ENCODE measurements at regions not wholly inside any gene's neighbourhood (a gene's known extent, or its start where the extent isn't known, plus 50 kb on each side); places are given as distances from the start of the nearest gene placed in this dataset.
A peak's percentile ranks its signal among the peaks of the same experiment; 100 is the strongest.

GRCh38 chr2:134169788-134170187 lies 84.1 kb upstream of the MGAT5 start:
- Histone ChIP-seq H3K36me3 (ENCODE audit: control insufficient read depth, insufficient read depth, low read length) (no peaks in the 10 kb centered on the region), H3K27me3 (ENCODE audit: control insufficient read depth, insufficient read depth, low read length) (no peaks in the 10 kb centered on the region), H3K4me3 (ENCODE audit: low read depth, low read length) (no peak overlapping the region)
- FAIRE-seq (no peak), DNase-seq (ENCODE audit: low read depth) (peak; percentile 38)
- TF ChIP-seq CTCF (IDR thresholded peaks at IDR 0.05; ENCODE audit: insufficient read depth, low read length, severe bottlenecking), result no peak

DNA sequence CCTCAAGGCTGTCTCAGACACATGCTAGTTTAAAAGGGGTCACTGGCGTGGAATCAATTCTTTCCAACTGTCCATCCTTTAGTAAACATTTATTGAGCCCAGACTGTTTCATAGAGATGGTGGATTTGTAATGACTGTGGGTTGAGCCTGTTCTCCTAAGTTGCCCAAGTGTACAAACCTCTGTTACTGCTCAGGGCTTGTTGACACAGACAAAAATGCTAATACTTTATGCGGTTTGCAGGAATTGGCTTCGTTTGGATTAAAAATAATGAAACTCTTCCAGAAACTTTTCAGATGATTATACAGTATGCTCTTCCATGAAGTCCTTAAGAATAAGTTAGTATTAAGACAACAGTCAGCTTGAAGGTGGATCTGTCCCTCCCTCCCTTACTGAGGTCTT lies 83.6 kb upstream of the MGAT5 start:
- DNase-seq (ENCODE audit: low read depth), result no peak
- no peak for TF ChIP-seq CTCF (IDR thresholded peaks at IDR 0.05; ENCODE audit: insufficient read depth, low read length, severe bottlenecking)
- H3K4me3 ChIP-seq (ENCODE audit: low read depth, low read length), result no peak overlapping the region
- H3K27me3 ChIP-seq (ENCODE audit: control insufficient read depth, insufficient read depth, low read length), result no peaks in the 10 kb centered on the region
- no peak for FAIRE-seq
- no peaks in the 10 kb centered on the region for H3K36me3 ChIP-seq (ENCODE audit: control insufficient read depth, insufficient read depth, low read length)

- Histone ChIP-seq H3K27me3 (ENCODE audit: control insufficient read depth, insufficient read depth, low read length) (no peaks in the 10 kb centered on the region), H3K36me3 (ENCODE audit: control insufficient read depth, insufficient read depth, low read length) (no peaks in the 10 kb centered on the region), H3K4me3 (ENCODE audit: low read depth, low read length) (no peak overlapping the region)
- TF ChIP-seq CTCF (IDR thresholded peaks at IDR 0.05; ENCODE audit: insufficient read depth, low read length, severe bottlenecking), result no peak
- DNase-seq (ENCODE audit: low read depth) (no peak), FAIRE-seq (no peak)
These were observed 83.2 kb upstream of the MGAT5 start for GRCh38 chr2:134170700-134171099.

GRCh38 chr2:134173338-134174016 lies 80.4 kb upstream of the MGAT5 start:
- TF ChIP-seq CTCF (IDR thresholded peaks at IDR 0.05; ENCODE audit: insufficient read depth, low read length, severe bottlenecking), result no peak
- H3K4me3 ChIP-seq (ENCODE audit: low read depth, low read length), result no peak overlapping the region
- no peaks in the 10 kb centered on the region for H3K36me3 ChIP-seq (ENCODE audit: control insufficient read depth, insufficient read depth, low read length)
- no peaks in the 10 kb centered on the region for H3K27me3 ChIP-seq (ENCODE audit: control insufficient read depth, insufficient read depth, low read length)
- FAIRE-seq (peak; percentile 50), DNase-seq (ENCODE audit: low read depth) (peak; percentile 87)

- Histone ChIP-seq H3K4me3 (ENCODE audit: low read depth, low read length) (no peak overlapping the region), H3K36me3 (ENCODE audit: control insufficient read depth, insufficient read depth, low read length) (no peaks in the 10 kb centered on the region), H3K27me3 (ENCODE audit: control insufficient read depth, insufficient read depth, low read length) (no peaks in the 10 kb centered on the region)
- no peak for DNase-seq (ENCODE audit: low read depth)
- no peak for TF ChIP-seq CTCF (IDR thresholded peaks at IDR 0.05; ENCODE audit: insufficient read depth, low read length, severe bottlenecking)
- no peak for FAIRE-seq
These were observed 79.2 kb upstream of the MGAT5 start for GRCh38 chr2:134174711-134175110.

GRCh38 chr2:134175834-134176233 lies 78.0 kb upstream of the MGAT5 start:
- no peak for TF ChIP-seq CTCF (IDR thresholded peaks at IDR 0.05; ENCODE audit: insufficient read depth, low read length, severe bottlenecking)
- DNase-seq (ENCODE audit: low read depth), result no peak
- Histone ChIP-seq H3K4me3 (ENCODE audit: low read depth, low read length) (no peak overlapping the region), H3K36me3 (ENCODE audit: control insufficient read depth, insufficient read depth, low read length) (no peaks in the 10 kb centered on the region), H3K27me3 (ENCODE audit: control insufficient read depth, insufficient read depth, low read length) (no peaks in the 10 kb centered on the region)
- no peak for FAIRE-seq

Data from bronchial epithelial cell (primary cell).